ENCODE measurements at regions not wholly inside any gene's neighbourhood (a gene's known extent, or its start where the extent isn't known, plus 50 kb on each side); places are given as distances from the start of the nearest gene placed in this dataset.

DNA sequence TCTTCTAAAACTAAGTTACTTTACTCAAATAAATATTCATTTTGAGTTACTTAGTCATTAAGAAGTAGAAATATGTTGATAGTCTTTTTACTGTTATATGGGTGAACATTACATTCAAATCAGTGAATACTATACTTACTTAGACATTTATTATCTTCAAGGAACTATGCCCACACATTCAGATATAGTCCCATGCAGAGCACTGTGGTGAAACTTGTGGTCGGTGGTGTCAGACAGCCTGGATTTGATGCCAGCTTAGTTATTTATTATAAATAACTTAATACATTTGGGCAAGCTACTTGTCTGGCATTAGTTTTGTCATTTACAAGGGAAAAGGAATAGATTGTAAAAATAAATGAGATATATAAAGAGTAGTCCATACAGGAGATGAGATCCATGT lies 149.5 kb downstream of the RAP2B start:
- no peak for DNase-seq (ENCODE audit: low read depth in 1 of 2, low spot score in 1 of 2)

GRCh38 chr3:153313302-153313965 lies 151.4 kb downstream of the RAP2B start:
- no peak for DNase-seq (ENCODE audit: low read depth in 1 of 2, low spot score in 1 of 2)

GRCh38 chr3:153314038-153314437 lies 152.0 kb downstream of the RAP2B start:
- no peak for DNase-seq (ENCODE audit: low read depth in 1 of 2, low spot score in 1 of 2)

DNA sequence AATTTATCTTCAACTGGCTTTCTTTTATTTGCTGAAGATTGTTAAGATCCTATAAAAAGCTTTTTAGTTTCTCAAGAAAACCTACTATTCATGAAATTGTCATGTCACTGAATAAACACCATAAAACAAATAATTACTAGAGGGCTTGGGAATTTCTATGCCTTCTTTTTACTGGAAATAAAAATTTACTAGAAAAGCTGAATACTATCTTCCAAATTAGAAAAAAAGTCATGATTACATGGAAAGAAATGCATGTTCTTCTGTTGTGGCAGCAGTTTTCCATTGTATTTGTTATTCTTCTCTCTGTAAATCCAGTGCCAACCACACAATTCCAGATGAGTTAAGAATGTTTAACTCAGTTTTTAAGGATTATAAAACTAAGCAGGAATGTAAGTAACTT lies 153.8 kb downstream of the RAP2B start:
- no peak for DNase-seq (ENCODE audit: low read depth in 1 of 2, low spot score in 1 of 2)

DNA sequence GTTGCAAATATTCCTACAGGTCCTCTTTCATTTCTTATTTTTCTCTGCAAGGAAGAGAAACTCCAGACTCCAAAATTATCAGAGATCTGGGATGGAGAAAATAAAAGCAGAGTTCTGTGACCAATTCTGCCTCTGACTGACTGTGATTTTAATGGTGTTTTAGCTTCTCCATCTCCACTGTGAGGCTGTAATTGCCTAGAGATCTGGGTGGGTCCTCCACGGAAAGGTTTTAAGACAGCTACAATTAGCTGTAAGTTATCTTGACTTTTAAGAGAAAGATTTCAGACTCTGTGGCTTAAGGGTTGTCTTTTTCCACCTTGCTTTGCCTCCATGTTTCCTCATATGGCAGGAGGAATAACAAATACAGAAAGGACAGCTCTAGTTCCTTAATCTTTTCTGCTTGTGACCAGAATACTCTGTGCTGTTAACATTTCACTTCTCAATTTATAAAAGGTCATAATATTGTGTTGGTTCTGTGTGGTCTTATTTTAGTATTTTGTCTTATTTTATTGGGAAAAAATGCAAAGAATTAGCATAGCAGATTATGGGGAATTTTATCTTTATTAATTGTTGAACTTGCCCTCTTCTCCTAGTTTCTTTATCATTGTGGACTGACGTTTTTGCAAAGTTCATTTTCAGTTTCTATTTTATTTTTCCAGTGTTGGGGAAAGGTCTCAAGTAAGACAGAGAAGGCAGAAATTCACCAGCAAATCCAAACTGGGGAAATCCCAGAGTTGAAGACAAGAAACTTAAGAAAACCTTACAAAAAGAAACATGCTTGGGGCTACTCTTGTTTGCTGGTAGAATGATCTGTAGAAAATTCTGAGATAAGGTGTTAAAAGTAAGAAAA lies 157.9 kb downstream of the RAP2B start:
- DNase-seq (ENCODE audit: low read depth in 1 of 2, low spot score in 1 of 2): no peak

DNA sequence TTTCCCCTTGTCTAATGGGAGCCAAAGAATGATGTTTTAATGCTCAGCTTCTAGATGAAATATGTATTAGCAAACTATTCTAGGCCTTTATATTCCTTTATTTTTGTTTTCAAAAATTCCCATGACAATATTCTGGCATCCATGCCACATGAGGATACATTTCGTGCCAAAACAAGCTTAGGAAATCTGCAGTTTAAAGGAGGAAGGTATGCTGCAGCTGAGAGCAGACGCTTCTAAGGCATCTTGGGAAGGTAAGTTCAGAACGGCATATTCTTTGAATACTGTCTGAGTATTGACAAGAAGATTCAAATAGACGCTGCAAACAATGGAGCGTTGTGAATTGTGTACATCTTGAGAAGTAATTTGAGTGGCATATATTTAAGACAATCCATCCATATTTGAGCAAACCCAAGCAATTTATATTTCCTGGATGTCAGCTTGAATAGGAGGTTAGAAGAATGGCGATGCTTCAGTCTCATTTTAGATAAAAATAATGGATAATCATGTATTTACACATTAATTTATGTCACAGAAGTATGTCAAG lies 158.6 kb downstream of the RAP2B start:
- DNase-seq (ENCODE audit: low read depth in 1 of 2, low spot score in 1 of 2): no peak

- DNase-seq (ENCODE audit: low read depth in 1 of 2, low spot score in 1 of 2): no peak
Measured at GRCh38 chr3:153328690-153329089, 166.7 kb downstream of the RAP2B start.

- DNase-seq (ENCODE audit: low read depth in 1 of 2, low spot score in 1 of 2): no peak
Measured at GRCh38 chr3:153330901-153331300, 168.9 kb downstream of the RAP2B start.

GRCh38 chr3:153331676-153332075 lies 169.7 kb downstream of the RAP2B start:
- DNase-seq (ENCODE audit: low read depth in 1 of 2, low spot score in 1 of 2): no peak

GRCh38 chr3:153334558-153334957 lies 172.5 kb downstream of the RAP2B start:
- DNase-seq (ENCODE audit: low read depth in 1 of 2, low spot score in 1 of 2): no peak

DNA sequence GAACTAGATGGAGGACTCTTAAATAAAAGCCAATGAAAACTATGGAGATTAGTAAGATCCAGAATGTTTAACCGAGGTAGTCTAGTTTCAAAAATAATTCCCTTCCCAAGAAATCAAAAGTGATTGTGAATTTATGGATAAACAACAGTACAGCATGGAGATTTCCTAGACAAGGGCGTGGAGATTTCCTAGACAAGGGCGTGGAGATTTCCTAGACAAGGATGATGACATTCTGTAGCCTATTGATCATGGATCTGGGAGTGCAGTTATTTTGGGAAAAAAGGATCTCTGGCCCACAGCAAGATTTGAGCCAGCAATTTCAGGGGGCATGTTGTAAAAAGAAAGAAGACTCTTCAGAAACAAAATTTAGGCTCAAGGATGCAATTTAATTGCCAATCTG lies 175.3 kb downstream of the RAP2B start:
- DNase-seq (ENCODE audit: low read depth in 1 of 2, low spot score in 1 of 2): no peak

- no peak for DNase-seq (ENCODE audit: low read depth in 1 of 2, low spot score in 1 of 2)
Measured at GRCh38 chr3:153338487-153338886, 176.5 kb downstream of the RAP2B start.

DNA sequence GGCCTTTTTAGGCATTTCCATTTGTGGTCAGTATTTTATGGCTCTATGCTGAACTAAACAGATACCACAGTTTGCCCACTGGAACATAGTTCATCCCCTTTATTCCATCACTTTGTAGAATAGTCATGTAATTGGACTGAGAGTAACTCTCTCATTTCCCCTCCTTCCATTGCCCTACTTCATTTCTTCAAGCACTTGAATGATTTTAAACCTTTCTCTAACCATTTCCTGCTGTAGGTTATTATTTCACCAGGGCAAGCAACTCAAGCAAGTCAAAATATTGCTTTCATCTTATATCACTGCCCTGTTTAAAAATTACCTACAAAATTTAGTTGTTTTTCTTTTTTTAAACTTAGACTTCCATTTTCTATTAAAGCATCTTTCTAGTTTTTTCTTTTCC lies 177.0 kb downstream of the RAP2B start:
- no peak for DNase-seq (ENCODE audit: low read depth in 1 of 2, low spot score in 1 of 2)

- DNase-seq (ENCODE audit: low read depth in 1 of 2, low spot score in 1 of 2): no peak
Measured at GRCh38 chr3:153343988-153344782, 182.2 kb downstream of the RAP2B start.

- no peak for DNase-seq (ENCODE audit: low read depth in 1 of 2, low spot score in 1 of 2)
Measured at GRCh38 chr3:153348457-153349107, 186.6 kb downstream of the RAP2B start.

DNA sequence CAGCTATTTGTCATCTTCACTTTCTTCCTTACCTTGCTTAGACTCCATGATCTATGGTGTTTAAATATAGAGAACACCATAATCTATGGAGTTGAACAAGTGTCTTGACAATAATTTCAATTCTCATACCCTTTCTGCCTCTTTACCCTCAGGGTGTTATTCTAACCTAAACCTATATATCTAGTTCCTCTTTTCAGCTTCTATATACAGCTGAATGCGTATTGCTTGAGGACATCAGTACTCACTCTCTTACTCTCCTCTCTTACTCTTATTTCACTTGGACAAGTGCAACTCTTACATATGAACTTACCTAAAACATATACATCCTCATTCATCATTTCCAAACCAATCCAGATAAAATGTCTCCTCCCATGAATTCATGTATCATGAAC lies 187.1 kb downstream of the RAP2B start:
- DNase-seq (ENCODE audit: low read depth in 1 of 2, low spot score in 1 of 2): no peak

- no peak for DNase-seq (ENCODE audit: low read depth in 1 of 2, low spot score in 1 of 2)
Measured at GRCh38 chr3:153350420-153350819, 188.4 kb downstream of the RAP2B start.

GRCh38 chr3:153354641-153355040 lies 192.6 kb downstream of the RAP2B start:
- no peak for DNase-seq (ENCODE audit: low read depth in 1 of 2, low spot score in 1 of 2)

GRCh38 chr3:153355559-153355958 lies 193.5 kb downstream of the RAP2B start:
- no peak for DNase-seq (ENCODE audit: low read depth in 1 of 2, low spot score in 1 of 2)

DNA sequence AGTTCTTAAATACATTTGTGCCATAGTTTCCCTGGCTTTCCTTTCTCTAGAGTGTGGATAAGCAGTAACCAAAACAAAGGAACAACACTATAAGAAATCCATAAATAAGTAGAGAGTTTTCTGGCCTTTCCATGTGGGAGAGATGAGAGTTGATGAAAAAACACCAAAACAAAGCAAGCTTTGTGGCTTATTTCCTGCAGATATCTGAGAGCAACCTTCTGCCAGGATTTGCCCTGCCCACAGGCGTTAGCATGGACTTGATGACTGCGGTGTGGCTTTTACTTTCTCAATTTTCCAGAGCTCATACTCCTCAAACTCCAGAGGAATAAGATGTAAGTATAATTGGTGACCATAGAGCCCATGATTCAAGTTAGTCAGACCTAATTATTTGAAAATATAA lies 194.9 kb downstream of the RAP2B start:
- DNase-seq (ENCODE audit: low read depth in 1 of 2, low spot score in 1 of 2): no peak

DNA sequence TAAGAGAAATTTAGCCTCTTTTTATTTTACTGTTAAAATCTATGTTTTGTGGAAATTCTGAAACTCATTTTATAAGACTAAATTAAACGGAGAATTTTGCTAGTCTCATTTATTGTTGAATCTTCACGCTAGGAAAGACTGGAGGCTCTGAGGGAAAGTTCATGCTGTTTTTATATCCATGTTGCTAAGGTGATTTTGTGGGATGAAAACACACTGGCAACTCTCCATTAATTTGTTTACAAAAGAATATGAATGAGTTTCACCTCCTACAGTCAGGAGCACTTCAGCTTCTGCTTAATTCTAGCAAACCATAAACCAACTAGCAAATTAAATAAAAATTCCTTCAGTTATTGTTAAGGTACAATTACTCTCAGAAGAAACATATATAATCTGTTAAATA lies 195.4 kb downstream of the RAP2B start:
- no peak for DNase-seq (ENCODE audit: low read depth in 1 of 2, low spot score in 1 of 2)

All from activated T-helper 1 cell treated with anti-CD3 and anti-CD28 coated beads, Interleukin-2, amount 50 U/mL, for 16 hours (primary cell).